Ammon's horn (tissue), 1 donor: ENCODE measurements at regions not wholly inside any gene's neighbourhood (a gene's known extent, or its start where the extent isn't known, plus 50 kb on each side); places are given as distances from the start of the nearest gene placed in this dataset.
"Not testable (repeated sequence)": the region's sequence is repeated elsewhere in the genome, so short reads cannot be mapped to it uniquely, and the experiment has no call there.

ENCODE experiments used
- DNase-seq: peaks from one replicate; pipeline ENCODE4 v3.0.0-alpha.2; 2016; ENCODE audit warnings: low spot score

GRCh38 chr1:761791-762190 is 75.3 kb upstream of the OR4F16 start:
- not testable (repeated sequence) for DNase-seq

DNA sequence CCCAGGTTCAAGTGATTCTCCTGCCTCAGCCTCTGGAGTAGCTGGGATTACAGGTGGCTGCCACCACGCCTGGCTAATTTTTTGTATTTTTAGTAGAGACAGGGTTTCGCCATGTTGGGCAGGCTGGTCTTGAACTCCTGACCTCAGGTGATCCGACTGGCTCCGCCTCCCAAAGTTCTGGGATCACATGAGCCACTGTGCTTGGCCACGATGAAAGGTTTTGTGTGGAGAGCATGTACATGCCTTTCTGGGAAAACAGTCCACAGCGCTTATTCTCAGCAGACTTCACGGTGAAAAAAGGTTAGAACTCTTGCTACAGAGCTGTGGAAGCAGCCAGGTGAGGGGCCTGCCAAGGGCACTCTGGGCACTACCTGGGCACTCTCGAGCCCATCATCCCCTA is 85.0 kb upstream of the OR4F16 start:
- not testable (repeated sequence) for DNase-seq

- peak; percentile 3 for DNase-seq
Measured at GRCh38 chr1:777480-778180, 91.2 kb upstream of the OR4F16 start.

GRCh38 chr1:778451-779278 is 92.2 kb upstream of the OR4F16 start:
- DNase-seq, result peak; percentile 98

- DNase-seq, result peak; percentile 10
Measured at GRCh38 chr1:779621-780020, 93.2 kb upstream of the OR4F16 start.

GRCh38 chr1:788835-789234 is 102.4 kb upstream of the OR4F16 start:
- DNase-seq, result no peak

GRCh38 chr1:789606-790005 is 103.2 kb upstream of the OR4F16 start:
- DNase-seq, result not testable (repeated sequence)

- DNase-seq, result not testable (repeated sequence)
Measured at GRCh38 chr1:790388-790930, 104.0 kb upstream of the OR4F16 start.

- not testable (repeated sequence) for DNase-seq
Measured at GRCh38 chr1:794310-794709, 107.9 kb upstream of the OR4F16 start.

- DNase-seq, result not testable (repeated sequence)
Measured at GRCh38 chr1:794918-795584, 108.6 kb upstream of the OR4F16 start.

DNA sequence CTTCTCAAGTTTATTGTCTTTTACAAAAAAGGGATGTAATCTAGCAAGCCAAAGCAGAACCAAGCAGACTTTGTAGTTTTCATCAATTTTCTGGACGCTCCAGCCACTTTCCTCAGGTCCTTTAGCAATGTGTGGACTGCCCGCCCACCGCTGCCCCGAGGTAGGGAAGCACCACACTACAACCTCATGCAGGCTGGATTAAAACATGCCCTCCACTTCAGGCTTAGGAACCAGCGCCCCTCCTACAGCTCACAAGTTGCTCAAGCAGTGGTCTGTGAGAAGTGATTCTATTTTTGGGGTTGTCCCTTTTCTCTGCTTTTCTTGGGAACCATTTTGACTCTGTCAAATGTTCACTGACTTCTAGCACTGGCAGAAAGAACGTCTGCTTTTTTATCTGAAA is 111.2 kb upstream of the OR4F16 start:
- DNase-seq, result not testable (repeated sequence)

DNA sequence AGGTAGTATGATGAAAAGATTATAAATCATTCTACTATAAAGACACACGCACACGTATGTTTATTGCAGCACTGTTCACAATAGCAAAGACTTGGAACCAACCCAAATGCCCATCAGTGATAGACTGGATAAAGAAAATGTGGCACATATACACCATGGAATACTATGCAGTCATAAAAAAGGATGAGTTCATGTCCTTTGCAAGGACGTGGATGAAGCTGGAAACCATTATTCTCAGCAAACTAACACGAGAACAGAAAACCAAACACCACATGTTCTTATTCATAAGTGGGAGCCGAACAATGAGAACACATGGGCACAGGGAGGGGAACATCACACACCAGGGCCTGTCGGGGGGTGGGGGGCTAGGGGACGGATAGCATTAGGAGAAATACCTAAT is 113.9 kb upstream of the OR4F16 start:
- DNase-seq, result not testable (repeated sequence)

GRCh38 chr1:804378-805115 is 118.1 kb upstream of the OR4F16 start:
- not testable (repeated sequence) for DNase-seq

- DNase-seq, result not testable (repeated sequence)
Measured at GRCh38 chr1:805310-805709, 118.4 kb upstream of the SAMD11 start.

DNA sequence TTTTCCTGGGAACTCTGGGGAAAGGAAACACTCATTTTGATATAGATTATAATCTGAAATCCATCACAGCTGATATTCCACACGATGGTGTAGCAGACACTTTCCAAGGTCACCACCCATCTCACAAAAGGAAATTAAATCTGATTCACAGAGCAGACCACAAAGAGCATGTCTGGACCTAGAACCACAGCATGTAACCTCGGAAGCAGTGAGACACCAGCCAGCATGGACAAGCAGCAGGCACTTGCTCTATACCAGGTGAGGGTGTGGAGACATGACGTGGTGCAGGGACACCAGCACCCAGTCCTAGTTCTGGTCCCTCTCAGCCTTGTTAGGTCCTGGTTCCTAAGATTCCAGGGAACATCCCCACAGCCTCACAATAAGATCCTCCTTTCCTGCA is 116.7 kb upstream of the SAMD11 start:
- not testable (repeated sequence) for DNase-seq

DNA sequence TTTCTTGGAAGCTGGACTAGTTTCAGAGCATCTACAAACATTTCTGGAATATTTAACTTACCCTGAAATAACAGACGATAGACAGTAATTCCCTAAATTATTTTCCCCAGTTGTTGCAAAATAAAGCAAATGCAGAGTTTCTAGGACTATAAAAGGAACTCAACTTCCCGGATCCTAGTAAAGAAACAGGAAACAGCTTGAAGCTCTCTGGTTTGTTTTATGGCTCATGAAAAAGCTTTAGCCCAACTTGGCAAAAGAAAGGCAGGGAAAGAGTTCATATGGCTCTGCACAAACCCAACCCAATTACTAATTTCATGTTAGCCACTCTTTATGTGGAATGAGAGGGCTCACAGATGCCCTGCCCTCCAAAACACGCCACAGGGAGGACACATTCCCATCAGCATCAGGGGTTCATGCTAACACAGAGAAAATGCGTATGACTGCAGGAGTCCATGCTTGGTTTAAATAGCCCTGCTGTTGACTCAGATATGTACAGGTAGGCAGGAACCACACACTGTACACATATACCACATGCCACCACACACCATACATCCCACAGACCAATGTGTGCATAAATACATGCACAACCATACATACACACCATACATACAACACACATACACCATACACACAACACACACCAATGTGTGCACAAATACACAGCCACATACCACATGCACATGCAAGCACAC is 115.9 kb upstream of the SAMD11 start:
- DNase-seq, result not testable (repeated sequence)

- DNase-seq, result not testable (repeated sequence)
Measured at GRCh38 chr1:810949-811348, 112.8 kb upstream of the SAMD11 start.

- not testable (repeated sequence) for DNase-seq
Measured at GRCh38 chr1:812535-813127, 111.1 kb upstream of the SAMD11 start.

DNA sequence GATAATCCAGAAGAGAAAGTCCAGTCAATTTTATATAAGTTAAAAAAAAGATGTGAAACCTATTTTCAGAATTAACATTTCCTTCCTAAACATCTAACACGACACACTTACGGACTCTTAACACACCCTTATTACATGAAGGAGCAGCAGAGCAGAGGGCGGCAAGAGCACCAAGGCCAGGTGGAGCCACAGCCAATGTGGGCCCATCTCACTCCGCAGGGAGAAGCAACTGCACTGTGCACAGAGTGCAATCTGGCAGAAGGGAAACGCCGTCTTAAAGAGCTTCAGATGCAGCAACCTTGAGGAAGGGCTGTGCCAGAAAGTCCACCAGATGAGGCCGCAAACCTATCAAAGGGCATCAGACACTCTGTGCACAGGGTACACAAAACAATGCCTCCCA is 109.2 kb upstream of the SAMD11 start:
- not testable (repeated sequence) for DNase-seq

GRCh38 chr1:815147-815922 is 108.4 kb upstream of the SAMD11 start:
- DNase-seq, result not testable (repeated sequence)
